ENCODE measurements at regions not wholly inside any gene's neighbourhood (a gene's known extent, or its start where the extent isn't known, plus 50 kb on each side); places are given as distances from the start of the nearest gene placed in this dataset.

GRCh38 chr7:130943981-130944380 is 210.0 kb upstream of the KLF14 start:
- H3K27me3 ChIP-seq (ENCODE audit: control insufficient read depth, insufficient read depth, low read length): no peaks in the 10 kb centered on the region
- H3K4me3 ChIP-seq (ENCODE audit: low read depth, low read length): no peak overlapping the region
- no peaks in the 10 kb centered on the region for H3K36me3 ChIP-seq (ENCODE audit: control insufficient read depth, insufficient read depth, low read length)
- TF ChIP-seq CTCF (IDR thresholded peaks at IDR 0.05; ENCODE audit: insufficient read depth, low read length, poor library complexity, severe bottlenecking): no peak
- DNase-seq (ENCODE audit: low read depth): no peak

- Histone ChIP-seq H3K36me3 (ENCODE audit: control insufficient read depth, insufficient read depth, low read length) (no peaks in the 10 kb centered on the region), H3K4me3 (ENCODE audit: low read depth, low read length) (no peak overlapping the region), H3K27me3 (ENCODE audit: control insufficient read depth, insufficient read depth, low read length) (no peaks in the 10 kb centered on the region)
- no peak for DNase-seq (ENCODE audit: low read depth)
- TF ChIP-seq CTCF (IDR thresholded peaks at IDR 0.05; ENCODE audit: insufficient read depth, low read length, poor library complexity, severe bottlenecking): no peak
Measured at GRCh38 chr7:130944997-130945396, 211.0 kb upstream of the KLF14 start.

GRCh38 chr7:130945411-130945811 is 211.4 kb upstream of the KLF14 start:
- DNase-seq (ENCODE audit: low read depth): no peak
- Histone ChIP-seq H3K4me3 (ENCODE audit: low read depth, low read length) (no peak overlapping the region), H3K36me3 (ENCODE audit: control insufficient read depth, insufficient read depth, low read length) (no peaks in the 10 kb centered on the region), H3K27me3 (ENCODE audit: control insufficient read depth, insufficient read depth, low read length) (no peaks in the 10 kb centered on the region)
- TF ChIP-seq CTCF (IDR thresholded peaks at IDR 0.05; ENCODE audit: insufficient read depth, low read length, poor library complexity, severe bottlenecking): no peak

GRCh38 chr7:130946114-130946513 is 212.1 kb upstream of the KLF14 start:
- no peaks in the 10 kb centered on the region for H3K27me3 ChIP-seq (ENCODE audit: control insufficient read depth, insufficient read depth, low read length)
- no peaks in the 10 kb centered on the region for H3K36me3 ChIP-seq (ENCODE audit: control insufficient read depth, insufficient read depth, low read length)
- TF ChIP-seq CTCF (IDR thresholded peaks at IDR 0.05; ENCODE audit: insufficient read depth, low read length, poor library complexity, severe bottlenecking): no peak
- H3K4me3 ChIP-seq (ENCODE audit: low read depth, low read length): no peak overlapping the region
- no peak for DNase-seq (ENCODE audit: low read depth)

GRCh38 chr7:130947792-130948580 is 214.0 kb upstream of the KLF14 start:
- H3K4me3 ChIP-seq (ENCODE audit: low read depth, low read length): no peak overlapping the region
- no peak for DNase-seq (ENCODE audit: low read depth)
- no peaks in the 10 kb centered on the region for H3K27me3 ChIP-seq (ENCODE audit: control insufficient read depth, insufficient read depth, low read length)
- no peaks in the 10 kb centered on the region for H3K36me3 ChIP-seq (ENCODE audit: control insufficient read depth, insufficient read depth, low read length)
- no peak for TF ChIP-seq CTCF (IDR thresholded peaks at IDR 0.05; ENCODE audit: insufficient read depth, low read length, poor library complexity, severe bottlenecking)

- Histone ChIP-seq H3K27me3 (ENCODE audit: control insufficient read depth, insufficient read depth, low read length) (no peaks in the 10 kb centered on the region), H3K4me3 (ENCODE audit: low read depth, low read length) (no peak overlapping the region), H3K36me3 (ENCODE audit: control insufficient read depth, insufficient read depth, low read length) (no peaks in the 10 kb centered on the region)
- no peak for TF ChIP-seq CTCF (IDR thresholded peaks at IDR 0.05; ENCODE audit: insufficient read depth, low read length, poor library complexity, severe bottlenecking)
- no peak for DNase-seq (ENCODE audit: low read depth)
Measured at GRCh38 chr7:130948822-130949221, 214.8 kb upstream of the KLF14 start.

Data from kidney epithelial cell (primary cell).